Stimulated activated CD4-positive, alpha-beta T cell treated with anti-CD3 and anti-CD28 coated beads, Interleukin-12 subunit alpha, Interleukin-12 subunit beta, amount 100 ng/mL, for 48 hours (primary cell): ENCODE measurements at regions not wholly inside any gene's neighbourhood (a gene's known extent, or its start where the extent isn't known, plus 50 kb on each side); places are given as distances from the start of the nearest gene placed in this dataset.
"Not testable (repeated sequence)": the region's sequence is repeated elsewhere in the genome, so short reads cannot be mapped to it uniquely, and the experiment has no call there.

Experiments
- DNase-seq, 3 donors: peaks; one replicate each; pipeline ENCODE4 v3.0.0-alpha.2; 2020; ENCODE audit warnings: low read depth in 2 of 3, low spot score in 1 of 3

DNA sequence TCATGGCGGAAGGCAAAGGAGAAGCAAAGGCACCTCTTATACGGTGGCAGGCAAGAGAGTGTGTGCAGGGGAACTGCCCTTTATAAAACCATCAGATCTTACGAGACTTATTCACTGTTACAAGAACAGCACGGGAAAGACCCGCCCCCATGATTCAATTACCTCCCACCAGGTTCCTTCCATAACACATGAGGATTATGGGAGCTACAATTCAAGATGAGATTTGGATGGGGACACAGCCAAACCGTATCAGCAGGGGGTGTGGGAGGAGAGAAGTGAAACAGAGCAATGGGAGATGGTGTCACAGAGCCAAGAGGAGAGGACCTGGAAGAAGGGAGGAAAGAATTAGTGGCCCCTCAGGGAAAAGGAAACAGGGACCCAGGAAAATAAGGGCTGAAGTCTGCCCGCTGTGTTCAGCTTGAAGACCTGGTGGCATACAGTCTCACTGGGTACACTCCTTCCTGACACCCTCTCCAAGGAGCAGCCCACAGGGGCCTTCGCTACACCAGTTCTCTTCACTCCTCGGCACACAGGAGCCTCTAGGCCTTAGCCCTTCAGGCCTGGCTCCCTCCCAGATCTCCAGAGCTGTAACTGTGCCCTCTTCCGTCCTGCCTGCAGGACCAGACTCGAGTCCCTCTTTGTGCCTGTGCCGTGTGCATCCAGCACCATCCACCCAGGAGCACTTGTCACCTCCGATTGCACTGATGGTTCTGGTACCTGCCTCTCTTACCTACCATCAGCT, 262.1 kb downstream of the EIPR1 start:
- DNase-seq = no peak

DNA sequence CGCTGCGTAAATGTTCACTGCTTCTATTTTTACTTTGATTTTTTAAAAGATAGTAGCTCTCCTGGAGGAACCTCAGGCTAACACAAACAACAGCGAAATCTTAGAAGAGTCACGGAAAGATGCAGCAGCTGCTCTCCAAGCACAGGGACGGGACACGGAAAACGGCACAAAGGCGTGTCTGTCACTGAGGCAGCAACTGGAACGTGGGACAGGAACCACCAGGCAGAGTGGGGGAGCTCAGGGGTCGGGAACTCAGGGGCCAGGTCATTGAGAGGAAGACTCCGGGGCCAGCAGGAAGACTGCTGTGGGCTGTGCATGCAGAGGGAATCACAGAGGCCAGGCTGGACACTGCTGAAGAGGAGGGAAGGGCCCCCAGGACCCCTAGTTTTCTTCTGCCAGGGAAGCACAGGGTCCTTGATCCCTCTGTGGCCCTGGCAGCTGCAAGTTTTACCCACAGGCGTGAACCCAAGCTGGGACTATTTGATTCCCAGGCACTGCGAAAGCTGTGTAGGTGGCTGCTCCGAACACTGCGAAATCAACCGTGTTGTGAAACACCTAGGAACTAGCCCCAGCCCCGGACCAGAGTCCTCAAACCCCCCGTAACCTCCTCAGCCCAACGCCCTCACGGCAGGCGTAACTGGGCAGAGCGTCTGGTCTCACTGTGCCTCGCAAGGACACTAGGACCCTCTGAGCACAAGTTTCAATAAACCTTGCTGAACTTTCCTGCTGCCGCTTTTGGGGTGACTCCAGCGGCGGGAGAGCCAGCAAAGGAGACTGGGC, 263.0 kb downstream of the EIPR1 start:
- no peak for DNase-seq

DNA sequence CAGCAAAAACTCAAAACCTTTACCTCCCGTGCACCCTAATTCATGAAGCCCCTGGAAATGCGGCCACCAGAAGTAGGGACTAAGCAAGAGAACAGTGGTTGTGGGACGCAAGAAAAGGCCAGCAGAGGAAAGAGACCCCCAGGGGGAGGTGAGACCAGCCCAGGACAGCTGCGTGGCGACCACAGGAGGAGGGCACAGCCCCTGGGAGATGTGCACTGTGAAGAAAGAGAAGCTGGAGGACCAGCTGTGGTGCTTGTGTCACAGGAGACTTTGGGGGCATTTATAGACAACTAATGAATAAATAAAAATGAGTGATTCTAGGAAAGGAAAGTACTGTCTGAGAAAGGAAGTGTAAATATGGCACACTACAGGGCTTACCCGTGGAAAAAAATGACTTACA, 263.8 kb downstream of the EIPR1 start:
- DNase-seq = no peak

DNA sequence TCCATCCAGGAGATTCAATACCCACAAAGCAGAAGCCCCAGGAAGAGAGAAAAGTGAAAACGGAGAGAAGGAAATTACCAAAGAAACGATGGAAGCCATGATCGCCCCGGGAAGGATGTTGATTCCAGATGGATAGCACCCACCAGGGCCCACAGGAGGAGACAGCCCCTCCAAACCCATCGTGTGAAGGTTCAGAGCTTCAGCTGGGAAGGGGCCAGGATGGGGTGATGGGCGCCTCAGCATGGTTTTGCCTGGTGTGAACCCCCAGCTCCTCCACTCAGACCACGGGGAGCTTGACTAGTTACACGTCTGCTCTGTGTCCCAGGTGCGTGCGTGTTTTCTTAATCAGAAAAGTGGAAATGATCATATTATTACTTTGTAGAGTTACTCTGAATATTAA, 264.5 kb downstream of the EIPR1 start:
- no peak for DNase-seq

DNA sequence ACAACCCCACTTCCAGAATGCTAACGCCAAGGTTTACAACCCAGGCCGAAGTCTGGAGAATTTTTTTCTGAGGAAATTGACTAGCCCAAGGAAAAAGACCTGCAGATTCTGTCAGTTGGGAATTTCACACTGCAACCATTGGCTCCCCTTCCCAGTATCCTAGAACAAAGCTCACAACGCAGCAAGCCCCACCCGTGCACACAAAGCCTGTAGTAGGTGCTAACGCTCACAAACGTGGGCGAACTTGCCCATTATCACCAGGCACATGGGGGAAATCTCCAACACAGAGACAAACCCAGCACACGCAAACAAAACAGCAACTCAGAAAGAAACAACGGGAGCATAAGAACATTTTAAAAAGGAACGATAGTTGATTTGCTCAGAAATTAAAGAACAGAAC, 265.1 kb downstream of the EIPR1 start:
- DNase-seq = no peak

DNA sequence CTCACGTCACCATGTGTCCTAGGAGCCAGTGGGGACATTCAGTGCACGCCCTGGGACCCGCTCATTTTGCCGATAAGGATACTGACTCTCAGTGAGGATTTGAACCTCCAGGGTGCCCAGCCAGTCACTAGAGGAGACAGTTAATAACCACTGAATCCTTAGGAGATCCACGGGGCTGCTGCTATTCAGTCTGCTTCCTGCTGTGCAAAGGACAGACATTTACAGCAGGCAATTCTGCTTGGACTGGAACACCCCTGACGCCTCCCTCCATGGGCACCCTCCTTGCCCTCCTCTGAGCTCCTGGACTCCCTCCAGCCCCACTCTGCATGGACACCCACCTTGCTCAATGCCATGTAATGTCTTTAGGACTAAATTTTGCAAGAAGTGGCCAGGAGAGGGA, 265.5 kb downstream of the EIPR1 start:
- no peak for DNase-seq

DNA sequence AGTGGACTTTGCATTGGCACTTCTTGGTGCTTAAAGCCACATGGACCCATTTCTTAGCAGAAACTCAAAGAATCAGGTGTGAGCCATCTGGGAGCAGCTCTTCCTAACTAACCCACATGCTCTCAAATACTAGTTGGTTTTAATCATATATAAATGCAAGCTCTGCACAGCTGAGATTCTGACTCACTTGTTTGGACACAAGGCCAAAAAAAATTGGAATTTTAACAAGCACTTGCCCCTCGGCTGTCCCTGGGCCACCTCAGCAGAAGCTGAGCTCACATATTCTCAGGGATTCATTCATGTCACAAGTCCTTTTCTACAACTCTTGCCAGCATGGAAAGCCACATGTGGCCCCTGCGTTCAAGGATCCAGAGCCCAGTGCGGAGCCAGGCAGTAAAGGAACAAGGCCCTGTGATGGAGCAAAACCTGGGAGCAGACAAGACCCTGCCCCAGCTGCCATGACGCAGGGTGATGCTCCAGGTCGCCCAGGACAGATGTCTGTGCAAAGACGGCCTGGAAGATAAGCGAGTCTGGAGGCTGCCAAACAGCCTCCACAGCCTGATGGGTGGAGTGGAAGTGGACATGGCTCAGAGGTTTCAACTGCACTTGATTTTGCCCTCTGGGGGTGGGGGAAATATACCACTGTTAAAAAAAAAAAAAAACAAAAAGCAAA, 266.5 kb downstream of the EIPR1 start:
- DNase-seq = no peak

DNA sequence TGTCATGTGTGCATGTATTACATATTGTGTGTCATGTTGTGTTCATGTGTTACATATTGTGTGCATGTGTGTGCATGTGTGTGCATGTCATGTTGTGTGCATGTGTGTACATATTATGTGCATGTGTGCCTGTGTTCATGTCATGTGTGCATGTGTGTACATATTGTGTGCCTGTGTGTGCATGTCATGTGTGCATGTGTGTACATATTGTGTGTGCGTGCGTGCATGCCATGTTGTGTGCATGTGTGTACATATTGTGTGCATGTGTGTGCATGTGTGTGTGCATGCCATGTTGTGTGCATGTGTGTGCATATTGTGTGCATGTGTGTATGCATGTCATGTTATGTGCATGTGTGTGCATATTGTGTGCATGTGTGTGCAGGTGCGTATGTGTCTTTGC, 267.1 kb downstream of the EIPR1 start:
- no peak for DNase-seq

DNA sequence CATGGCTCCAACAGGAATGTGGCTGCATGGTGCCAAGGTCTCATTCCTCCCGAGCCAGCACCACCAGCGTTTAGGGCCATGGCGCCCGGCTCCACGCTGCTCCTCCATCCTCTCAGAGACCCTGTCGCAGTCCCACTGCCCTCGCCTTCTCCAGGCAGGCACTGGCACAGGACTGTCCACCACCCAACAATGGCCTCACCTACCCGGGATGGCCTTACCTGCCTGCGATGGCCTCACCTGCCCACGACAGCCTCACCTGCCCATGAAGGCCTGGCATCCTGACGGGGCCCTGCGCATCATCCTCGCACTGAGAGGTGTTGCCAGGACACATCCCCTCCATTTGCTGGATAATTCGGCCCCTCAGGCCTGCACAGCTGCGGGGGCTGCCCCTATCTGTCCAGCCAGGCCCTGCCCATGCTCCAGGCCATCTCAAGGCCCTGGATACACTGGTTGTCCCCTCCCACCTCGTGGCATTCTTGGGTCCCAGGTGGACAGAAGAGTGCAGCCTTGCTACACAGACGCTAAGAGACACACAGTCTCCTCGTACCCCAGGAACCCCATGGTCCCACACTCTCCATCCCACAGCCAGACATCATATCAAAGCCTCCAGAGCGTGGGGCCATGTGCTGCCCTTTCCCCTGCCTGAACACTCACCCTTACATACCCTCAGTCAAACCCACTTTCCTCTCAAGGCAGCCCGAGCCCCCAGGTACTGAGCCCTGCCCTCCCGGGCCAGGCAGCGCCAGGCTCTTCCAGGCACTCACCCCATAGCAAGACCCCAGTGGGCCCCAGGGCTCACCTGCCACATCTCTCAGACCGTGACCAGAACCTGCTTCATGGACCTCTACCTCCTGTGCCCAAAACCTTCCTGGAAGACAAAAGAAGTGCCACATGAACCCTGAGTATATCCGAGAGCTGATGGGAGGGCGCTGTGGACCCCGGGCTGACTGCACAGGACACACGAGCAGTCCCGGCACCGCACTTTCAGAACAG, 268.6 kb downstream of the EIPR1 start:
- DNase-seq = no peak

DNA sequence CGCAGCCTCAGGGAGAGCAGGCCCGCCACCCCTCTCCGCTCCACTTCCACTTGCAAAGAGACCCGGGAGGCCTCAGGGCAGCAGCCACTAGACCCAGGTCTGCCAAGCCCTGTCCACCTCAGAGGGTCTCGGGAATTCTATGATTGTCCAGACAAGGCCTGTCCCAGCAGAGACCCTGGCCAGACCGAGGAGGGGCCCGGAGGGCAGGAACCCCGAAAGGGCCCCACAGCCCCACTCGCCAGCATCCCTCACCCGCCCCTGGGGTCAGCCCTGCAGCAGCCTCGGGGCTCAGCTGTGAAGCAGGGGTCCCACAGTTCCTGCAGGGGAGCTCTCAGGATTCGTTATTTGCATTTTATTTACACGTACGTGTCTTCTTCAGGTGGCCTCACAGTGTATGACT, 269.5 kb downstream of the EIPR1 start:
- no peak for DNase-seq

DNA sequence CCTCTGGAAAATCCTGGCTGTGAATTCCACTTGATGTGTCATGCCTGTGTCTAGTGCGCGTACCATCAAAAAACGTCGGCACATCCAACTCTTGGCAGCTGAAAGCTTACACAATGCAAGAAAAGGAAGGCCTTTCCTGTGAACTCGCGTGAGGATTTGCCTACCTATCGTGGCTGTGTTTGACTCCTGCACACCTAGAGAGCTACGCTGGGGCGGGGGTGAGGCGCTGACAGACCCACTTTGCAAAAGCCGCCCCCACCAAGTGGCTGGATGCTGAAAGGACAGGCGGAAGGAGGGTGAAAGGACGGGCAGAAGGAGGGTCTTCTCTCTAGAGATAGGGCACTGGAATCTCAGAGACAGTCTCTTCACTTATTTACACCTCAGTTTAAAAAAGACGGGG, 270.1 kb downstream of the EIPR1 start:
- no peak for DNase-seq

DNA sequence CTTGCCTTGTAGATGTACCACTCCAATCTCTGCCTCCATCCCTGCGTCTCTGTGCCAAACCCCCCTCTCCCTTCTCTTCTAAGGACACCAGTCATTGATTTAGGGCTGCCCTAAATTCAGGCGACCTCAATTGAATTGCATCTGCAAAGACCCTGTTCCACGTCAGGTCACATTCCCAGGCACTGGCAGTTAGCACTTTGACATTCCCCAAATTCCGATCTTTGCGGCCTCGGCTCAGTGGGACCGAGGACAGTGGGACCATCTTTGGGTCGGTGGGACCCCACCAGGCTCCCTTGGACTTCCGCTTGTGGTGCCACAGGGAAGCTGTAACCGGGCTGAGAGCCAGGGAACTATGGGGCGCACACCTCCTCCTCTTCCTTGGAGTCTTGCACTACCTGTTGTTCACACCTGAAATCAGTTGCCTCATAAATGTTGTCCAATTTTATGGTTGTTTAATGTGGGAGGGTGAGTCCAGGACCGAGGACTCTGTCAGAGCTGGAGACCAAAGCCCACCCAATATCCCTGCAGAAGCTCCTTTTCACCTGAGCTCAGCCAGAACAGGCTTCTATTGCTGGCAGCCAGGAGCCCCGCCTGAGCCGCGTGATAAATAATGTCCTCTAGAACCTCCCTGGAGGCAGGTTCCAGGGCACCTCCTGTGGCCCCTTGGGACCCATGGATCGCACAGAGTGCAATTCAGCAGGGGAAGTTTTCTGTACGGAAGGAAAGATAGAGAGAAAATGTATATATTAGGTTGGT, 271.6 kb downstream of the EIPR1 start:
- no peak for DNase-seq

DNA sequence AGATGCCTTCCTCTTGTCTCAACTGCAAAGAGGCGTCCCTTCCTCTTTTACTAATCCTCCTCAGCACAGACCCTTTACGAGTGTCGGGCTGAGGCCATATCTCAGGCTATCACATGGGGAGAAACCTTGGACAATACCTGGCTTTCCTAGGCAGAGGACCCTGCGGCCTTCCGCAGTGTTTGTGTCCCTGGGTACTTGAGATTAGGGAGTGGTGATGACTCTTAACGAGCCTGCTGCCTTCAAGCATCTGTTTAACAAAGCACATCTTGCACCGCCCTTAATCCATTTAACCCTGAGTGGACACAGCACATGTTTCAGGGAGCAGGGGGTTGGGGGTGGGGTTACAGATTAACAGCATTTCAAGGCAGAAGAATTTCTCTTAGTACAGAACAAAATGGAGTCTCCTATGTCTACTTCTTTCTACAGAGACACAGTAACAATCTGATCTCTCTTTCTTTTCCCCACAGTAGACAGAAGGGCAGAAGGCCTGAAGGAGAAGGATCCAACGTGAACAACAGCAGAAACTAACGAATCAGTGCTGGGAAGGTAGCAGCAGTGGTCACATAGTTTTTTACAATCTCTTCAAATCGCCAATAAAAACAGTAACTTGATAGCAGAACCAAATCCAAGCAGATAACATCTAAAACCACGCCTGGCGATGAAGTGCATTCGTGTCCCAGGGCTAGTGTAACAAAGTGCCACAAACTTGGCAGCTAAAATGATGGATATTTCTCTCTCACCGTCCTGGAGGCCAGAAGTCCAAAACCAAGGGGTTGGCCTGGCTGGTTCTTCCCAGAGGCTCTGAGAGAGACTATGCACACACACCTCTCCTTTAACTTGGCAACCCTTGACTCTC, 272.4 kb downstream of the EIPR1 start:
- DNase-seq = not testable (repeated sequence)

DNA sequence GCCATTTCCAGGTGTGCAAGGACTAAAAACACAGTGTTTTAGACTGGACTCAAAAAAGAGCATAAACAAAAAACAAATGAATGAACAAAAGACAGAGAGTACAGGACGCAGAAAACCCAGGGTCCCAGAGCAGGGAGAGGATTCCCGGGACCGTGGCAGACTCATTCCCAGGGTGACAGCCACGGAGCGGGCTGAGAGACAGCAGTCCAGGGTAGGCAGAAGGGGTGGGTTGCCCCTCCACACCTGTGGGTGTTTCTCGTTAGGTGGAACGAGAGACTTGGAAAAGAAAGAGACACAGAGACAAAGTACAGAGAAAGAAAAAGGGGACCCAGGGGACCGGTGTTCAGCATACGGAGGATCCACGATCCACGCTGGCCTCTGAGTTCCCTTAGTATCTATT, 273.4 kb downstream of the EIPR1 start:
- DNase-seq = no peak

DNA sequence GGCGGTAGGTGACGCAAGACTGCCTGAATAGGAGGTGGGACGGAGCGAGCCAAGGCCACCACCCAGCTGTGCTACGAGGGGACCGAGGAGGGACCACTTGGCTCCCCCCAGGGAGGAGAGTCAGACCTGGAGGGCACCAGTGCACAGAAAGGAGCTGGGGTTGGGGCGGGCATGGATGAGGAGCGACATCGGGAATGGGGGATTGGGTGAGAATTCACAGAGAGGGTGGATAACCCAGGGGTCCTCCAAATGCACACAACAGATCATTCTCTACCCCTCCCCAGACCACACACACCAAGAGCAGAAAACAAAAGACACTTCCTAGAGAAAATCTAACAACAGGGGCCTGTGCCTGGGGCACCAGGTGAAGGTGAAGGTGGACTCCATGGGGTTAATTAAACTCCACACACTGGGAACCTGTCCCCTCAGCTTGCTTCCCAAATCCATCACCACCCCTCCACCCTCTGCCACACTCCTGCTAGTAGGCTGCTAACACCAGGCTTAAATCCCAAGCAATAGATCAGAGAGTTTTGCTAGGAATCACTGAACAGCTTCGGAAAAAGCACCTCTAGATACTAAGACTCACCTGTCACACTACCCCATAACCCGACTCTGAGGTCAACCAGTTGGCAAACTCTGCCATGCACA, 274.6 kb downstream of the EIPR1 start:
- no peak for DNase-seq

DNA sequence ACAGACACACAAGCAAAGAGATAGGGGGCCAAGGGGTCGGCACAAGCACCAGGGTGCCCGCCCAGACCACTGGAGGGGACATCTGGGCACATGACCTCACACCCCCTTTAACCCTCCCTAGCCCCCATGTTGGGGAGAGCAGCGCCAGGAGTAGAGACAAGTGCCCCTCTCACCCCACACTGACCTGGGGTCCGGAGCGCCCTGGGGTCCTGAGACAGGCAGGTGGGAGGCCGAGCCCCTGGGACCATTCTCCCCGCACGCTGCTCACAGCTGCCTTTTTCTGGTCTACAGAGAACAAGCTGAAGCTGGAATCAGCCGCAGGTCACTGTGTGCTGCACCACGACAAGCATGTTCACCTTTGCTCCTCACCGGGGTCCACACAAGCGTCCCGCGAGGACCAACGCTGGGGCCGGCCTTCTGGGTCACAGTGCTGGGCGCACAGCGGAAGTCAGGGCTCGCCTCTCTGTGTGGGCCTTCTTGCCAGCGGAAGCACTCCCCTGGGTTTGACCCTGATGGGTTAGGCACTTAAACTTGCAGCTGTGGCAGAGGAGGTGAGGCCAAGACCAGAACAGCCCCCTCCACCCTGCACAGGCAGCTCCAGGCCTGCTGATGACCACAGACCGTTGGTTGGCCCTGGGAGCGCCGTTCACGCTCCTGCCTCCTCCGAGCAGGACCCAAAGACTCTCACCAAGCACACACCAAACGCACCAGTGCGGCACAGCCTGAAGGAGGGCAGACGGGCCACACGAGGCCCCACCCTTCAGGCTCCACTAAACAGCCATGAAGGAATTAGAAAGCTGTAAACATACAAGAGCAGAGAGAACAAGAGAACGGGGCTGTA, 275.3 kb downstream of the EIPR1 start:
- no peak for DNase-seq

DNA sequence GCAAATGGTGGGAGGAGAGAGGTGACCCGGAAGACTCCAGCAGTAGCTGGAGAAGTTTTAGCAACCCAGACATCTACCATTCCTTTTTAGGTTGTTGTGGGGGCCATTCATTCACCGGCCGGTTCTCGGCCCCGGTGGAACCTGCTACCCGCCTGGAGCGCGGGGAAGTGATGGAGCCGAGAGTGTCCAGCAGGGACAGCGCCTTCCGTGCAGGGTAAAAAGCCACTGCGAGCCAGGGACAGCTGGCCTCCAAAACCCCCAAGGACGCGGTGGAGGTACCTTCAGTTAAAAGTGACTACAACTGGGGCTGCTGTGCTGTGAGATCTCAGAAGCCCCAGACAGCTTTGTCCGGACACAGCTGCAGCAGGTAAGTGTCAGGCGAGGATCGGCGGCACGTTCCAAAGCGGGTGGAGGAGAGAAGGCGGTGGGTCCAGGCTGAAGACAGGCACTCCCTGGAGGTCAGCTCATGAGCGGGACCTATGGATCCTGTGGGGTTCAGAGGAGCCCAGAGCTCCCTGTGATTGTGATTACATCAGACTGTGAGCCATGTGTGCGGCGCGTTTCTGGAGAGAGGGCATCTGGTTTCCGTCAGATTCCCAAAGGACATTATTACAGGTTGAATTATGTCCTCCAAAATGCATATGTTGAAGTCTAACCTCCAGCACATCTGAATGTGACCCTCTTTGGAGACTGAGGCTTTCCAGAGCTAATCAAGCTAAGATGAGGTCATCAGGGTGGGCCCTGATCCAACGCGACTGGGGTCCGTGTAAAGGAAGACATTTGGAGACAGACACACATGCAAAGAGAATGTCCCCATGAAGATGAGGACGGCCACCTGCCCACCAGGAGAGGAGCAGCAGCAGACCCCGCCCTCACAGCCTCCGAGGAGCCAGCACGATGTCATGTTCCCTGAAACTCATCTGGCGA, 276.3 kb downstream of the EIPR1 start:
- DNase-seq = no peak
